NCI-H2171 treated with DMSO at 0.1 percent for 48 hours (cell line): ENCODE measurements at regions not wholly inside any gene's neighbourhood (a gene's known extent, or its start where the extent isn't known, plus 50 kb on each side); places are given as distances from the start of the nearest gene placed in this dataset.
"Not testable (repeated sequence)": the region's sequence is repeated elsewhere in the genome, so short reads cannot be mapped to it uniquely, and the experiment has no call there.

Source experiments
- DNase-seq: peaks from one replicate; lab custom pipeline; 2025; lab: John Stamatoyannopoulos, UW

- DNase-seq: no peak
Measured at GRCh38 chr6:19329078-19329477, 508.1 kb upstream of the ID4 start.

DNA sequence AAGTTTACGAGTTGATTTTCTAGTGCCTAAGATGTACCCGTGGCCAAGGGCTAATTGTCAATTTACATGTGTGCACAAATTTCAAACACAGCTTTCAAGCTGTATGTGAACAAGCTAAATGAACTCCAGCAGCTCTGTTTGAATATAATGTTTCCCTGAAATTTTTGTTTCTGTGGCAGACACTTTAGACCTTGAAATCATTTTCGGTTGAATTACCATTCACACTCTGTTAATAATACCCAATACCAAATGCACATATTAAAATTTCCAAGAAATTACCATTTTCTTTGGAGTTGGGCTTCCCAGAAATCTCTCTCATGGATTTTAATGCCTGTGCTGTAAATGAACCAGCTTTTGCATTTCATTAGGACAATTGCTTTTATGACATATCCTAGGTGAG lies 506.1 kb upstream of the ID4 start:
- DNase-seq: no peak

DNA sequence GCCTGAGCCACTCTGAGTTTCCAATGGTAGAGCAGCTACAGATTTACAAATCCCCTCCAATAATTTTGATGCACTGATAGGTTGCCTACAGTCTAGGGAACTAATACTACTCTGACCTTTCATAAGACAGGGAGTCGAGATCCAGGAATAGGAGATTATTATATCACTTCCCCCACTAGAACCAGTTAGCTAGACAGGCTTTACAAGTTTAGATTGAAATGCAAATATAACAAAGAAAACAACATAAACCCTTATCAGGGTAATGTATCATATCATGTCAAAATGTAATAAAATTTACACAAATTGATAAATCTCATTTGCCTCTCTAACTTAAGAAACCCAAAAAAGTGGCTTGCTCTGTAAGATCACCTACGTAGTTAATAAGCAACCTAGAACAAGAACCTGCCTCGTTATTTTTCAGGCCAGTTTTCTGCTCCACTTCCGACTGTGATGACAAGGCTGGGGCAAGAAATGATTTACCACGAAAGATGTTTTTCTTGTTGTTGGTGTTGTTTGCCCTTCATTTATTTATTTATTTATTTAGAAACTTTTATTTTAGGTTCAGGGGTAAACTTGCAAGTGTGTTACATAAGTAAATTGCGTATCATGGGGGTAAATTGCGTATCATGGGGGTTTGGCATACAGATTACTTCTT lies 504.2 kb upstream of the ID4 start:
- DNase-seq: no peak

- no peak for DNase-seq
Measured at GRCh38 chr6:19333936-19334335, 503.2 kb upstream of the ID4 start.

- no peak for DNase-seq
Measured at GRCh38 chr6:19336579-19336978, 500.6 kb upstream of the ID4 start.

DNA sequence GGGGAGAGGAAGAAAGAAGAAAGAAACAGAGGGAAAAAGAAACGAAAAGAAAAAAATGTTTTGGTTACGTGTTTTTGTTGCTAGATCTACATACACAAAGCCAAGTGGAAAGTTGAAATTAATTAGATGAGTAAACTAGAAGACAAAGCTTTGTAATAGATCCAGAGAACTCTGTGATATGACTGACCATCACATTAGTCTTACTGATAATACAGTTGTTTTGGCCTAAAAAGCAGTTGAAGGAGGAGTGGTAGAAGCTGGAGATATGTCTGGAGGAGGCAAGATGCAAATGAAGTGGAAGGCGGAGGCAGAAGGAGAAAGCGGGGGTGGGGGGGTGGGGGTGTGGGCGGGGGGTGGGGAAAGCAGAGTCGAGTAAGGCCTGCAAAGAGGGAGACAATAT lies 500.1 kb upstream of the ID4 start:
- no peak for DNase-seq

- no peak for DNase-seq
Measured at GRCh38 chr6:19342616-19343015, 494.6 kb upstream of the ID4 start.

- DNase-seq: no peak
Measured at GRCh38 chr6:19349429-19349828, 487.7 kb upstream of the ID4 start.

GRCh38 chr6:19354181-19354580 lies 483.0 kb upstream of the ID4 start:
- peak; percentile 30 for DNase-seq

- no peak for DNase-seq
Measured at GRCh38 chr6:19356692-19357091, 480.5 kb upstream of the ID4 start.

DNA sequence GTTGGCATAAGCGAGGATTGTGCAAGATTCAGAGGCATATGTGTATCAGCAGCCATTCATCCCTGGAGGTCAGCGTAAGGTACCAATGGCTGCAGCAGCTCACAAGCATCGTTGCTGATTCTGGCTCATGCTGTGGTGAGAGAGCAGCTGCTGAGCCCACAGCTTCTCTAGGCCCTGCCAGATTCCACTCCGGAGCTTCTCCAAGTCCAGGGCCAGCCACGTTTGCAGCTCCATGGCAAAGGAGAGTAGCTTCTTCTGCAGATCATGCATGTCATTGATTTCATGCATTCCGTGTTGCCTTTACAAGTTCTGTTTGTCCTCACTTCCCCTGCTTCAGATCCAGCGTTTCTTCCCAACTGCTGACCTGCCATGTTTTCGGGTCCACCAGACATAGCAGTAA lies 474.8 kb upstream of the ID4 start:
- DNase-seq: no peak

DNA sequence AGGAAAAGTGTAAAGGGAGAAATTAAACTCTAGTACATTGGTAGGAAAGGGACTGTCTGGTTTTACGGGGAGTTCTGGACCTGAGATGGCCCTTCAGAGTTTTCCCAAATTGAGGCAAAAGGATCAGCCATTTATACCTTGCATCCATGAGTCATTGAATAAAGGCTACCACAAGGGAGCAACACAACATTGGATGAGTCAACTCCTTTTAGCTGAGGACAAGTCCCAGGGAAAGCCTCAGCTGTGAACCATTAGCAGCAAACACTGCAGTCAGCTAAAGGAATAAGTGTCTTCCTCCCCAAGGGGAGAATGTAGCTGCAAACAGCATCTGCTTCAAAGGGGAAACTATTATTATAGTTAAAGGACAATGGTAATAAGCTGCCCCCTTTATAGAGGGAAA lies 468.7 kb upstream of the ID4 start:
- no peak for DNase-seq

DNA sequence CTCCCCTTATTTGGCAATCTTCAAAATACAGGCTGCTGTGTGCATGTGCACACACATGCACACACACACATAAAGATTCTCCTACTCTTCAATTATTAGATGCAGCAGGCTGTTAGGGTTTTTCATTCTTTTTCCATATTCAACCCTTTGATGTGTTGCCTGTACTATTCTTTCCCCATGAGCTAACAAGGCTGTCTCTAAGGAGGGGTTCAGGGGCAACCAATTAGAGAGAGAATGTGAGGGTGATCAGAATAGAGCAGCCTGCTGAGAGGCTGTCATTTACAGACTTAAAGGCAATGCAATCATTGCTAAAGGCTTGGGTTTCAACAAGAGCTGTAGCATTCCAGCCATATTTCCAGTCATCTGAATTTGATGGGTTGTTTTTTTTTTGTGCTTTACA lies 467.4 kb upstream of the ID4 start:
- no peak for DNase-seq

DNA sequence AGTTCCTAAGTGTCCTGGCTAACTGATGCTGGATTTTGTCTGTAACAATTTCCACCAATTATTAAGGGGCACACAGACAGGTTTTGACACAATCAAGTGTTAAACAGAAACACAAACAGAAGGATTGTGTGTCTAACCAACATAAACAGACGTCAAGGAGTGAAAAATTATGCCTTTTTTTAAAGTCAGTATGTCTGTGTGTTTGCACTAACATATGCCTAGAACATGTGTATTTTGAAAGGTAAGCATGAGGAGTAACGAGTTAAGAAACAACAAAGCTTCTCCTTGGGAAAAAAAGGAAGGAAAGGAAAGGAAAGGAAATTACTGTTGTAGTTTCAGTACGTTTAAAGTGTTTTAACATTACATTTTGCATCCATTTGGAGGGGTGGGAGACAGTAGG lies 466.3 kb upstream of the ID4 start:
- DNase-seq: peak; percentile 23

DNA sequence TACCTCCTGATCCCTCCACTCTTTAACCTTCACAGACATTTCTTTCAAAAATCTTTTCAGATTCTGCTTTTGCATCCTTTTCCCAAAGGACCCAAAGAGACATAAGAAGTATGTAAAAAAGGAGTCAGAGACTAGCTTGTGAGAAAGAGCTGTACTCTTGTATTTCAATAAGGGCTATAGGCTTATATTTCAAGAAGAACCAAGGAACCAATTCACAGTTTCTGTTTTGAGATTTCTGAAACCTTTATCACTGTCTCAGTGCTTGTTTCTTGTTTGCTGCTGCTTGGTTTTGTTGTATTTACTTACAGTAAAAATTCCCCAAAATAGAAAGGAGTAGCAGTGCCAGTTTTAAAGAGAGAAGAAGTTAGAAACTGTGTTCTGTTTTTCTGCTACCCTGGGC lies 461.6 kb upstream of the ID4 start:
- DNase-seq: no peak

- no peak for DNase-seq
Measured at GRCh38 chr6:19377722-19378121, 459.4 kb upstream of the ID4 start.

DNA sequence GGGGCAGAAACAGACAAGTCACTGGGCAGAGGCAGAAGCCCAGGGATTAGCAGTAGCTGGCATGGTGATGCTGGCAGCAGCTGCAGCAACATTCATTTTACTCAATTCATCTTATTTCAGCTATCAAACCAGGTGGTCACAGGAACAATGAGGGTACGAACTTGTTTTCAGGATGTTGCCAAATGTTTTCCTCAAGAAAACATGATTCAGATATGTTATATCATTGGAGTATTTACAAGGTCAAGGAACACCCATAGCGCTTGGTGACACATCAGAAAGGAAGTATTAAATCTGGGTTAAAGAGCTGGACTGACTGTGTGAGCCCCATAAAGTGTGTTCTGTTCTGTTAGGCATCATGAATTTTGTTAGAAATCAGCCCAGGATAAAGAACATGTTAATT lies 456.9 kb upstream of the ID4 start:
- peak; percentile 59 for DNase-seq

GRCh38 chr6:19382676-19383075 lies 454.5 kb upstream of the ID4 start:
- DNase-seq: peak; percentile 47

- no peak for DNase-seq
Measured at GRCh38 chr6:19391926-19392325, 445.2 kb upstream of the ID4 start.

GRCh38 chr6:19394051-19394450 lies 443.1 kb upstream of the ID4 start:
- peak; percentile 16 for DNase-seq

DNA sequence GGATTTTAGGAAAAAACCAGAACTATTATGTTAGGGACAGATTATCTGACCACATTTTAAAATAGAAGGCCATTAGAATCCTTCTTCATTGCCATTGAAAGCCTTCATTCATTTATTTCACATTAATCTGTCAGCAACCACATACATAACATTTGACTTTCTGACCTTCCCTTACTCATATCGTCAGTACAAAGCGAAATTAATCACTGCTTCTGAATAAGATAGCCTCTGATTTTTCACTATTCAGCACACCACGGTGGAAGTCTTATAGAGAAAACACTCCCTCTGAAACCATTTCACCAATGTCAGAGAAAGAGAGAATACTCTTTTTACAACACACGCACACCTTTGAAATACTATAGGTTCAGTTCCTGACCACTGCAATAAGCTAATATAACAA lies 442.5 kb upstream of the ID4 start:
- DNase-seq: no peak

- no peak for DNase-seq
Measured at GRCh38 chr6:19395316-19395715, 441.9 kb upstream of the ID4 start.

DNA sequence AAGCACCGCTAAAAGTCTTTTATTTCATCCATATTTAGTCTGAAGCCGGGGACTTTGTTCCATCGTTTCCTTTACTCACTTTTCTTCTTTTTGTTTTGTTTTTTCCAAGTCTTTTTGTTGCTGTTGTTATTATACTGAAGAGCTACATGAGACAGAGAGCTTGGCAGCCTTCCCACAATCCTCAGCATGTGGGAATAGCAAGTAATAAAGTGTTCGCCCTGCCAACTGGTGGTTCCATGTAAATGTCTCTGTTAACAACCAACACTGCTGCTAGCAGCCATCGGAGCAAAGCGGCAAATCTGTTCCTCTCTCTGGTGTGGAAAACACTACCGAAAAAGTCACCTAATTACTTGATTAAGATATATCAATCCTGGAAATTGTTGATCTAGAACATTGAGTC lies 437.8 kb upstream of the ID4 start:
- DNase-seq: peak; percentile 69

DNA sequence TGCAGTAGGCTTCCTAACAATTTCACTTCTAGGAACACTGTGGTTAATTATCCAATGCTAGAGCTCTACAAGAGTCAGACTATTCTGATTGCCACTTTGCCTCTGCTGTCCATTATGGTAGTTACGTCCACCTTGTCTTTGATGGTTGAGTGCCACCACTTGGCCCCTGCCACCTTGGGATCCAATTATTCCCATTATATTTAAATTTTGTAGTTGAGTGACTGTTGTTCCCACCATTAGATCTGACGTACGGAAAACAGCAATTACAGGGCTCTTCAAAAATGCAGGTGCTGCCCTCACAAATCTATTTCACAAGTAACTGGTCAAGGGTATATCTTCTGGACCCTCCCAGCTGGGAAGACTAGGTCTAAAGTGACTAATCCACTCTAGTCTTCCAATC lies 432.3 kb upstream of the ID4 start:
- DNase-seq: not testable (repeated sequence)

- DNase-seq: peak; percentile 84
Measured at GRCh38 chr6:19408331-19408730, 428.8 kb upstream of the ID4 start.
